Activated CD8-positive, alpha-beta T cell treated with anti-CD3 and anti-CD28 coated beads for 36 hours (primary cell): ENCODE measurements at regions not wholly inside any gene's neighbourhood (a gene's known extent, or its start where the extent isn't known, plus 50 kb on each side); places are given as distances from the start of the nearest gene placed in this dataset.

Experiments used
- ATAC-seq: fragments of 200-7000 bp; cut with Tn5 transposase; one replicate; pipeline ENCODE4 v1.10.0; 2021; ENCODE audit warnings: mild to moderate bottlenecking, moderate library complexity
- CTCF ChIA-PET: fragments of 350-600 bp; sonication (Branson Sonifier 250); formaldehyde crosslinking; loops from one replicate; lab custom pipeline; 2021; ENCODE audit warnings: antibody characterized with exemption; lab: Charles Lee
- POLR2A ChIA-PET: fragments of 350-600 bp; sonication (Branson Sonifier 250); formaldehyde crosslinking; loops from one replicate; lab custom pipeline; 2021; ENCODE audit warnings: antibody characterized with exemption; lab: Charles Lee
- DNase-seq: peaks from one replicate; pipeline ENCODE4 v3.0.0-alpha.2; 2020
- H3K27ac Mint-ChIP-seq: one replicate; pipeline ENCODE4 v1.8.0; 2021; ENCODE audit warnings: mild to moderate bottlenecking, mixed read lengths
- H3K27me3 Mint-ChIP-seq: one replicate; pipeline ENCODE4 v1.8.0; 2021; ENCODE audit warnings: mixed read lengths
- H3K36me3 Mint-ChIP-seq: one replicate; pipeline ENCODE4 v1.8.0; 2021; ENCODE audit warnings: low read depth, mixed read lengths
- H3K4me1 Mint-ChIP-seq: one replicate; pipeline ENCODE4 v1.8.0; 2021; ENCODE audit warnings: low read depth, mixed read lengths
- H3K4me3 Mint-ChIP-seq: one replicate; pipeline ENCODE4 v1.8.0; 2021; ENCODE audit warnings: mild to moderate bottlenecking, moderate library complexity, mixed read lengths
- H3K9me3 Mint-ChIP-seq: one replicate; pipeline ENCODE4 v1.8.0; 2021; ENCODE audit warnings: mixed read lengths
- intact Hi-C: fragments of 100-400 bp; cut with micrococcal nuclease; formaldehyde crosslinking; loops from one replicate; pipeline ENCODE4 v1.10.0; 2022
- TF ChIP-seq, protein P1 (sequence below): fragments of 200-600 bp; IDR thresholded peaks from one replicate; pipeline ENCODE4 v1.8.0; 2022; ENCODE audit warnings: antibody characterized with exemption, mild to moderate bottlenecking

GRCh38 chr1:14482784-14483450 is 115.6 kb upstream of the KAZN start:
- Mint-ChIP-seq H3K4me3 (no peak overlapping the region), H3K36me3 (no peaks in the 10 kb centered on the region), H3K9me3 (no peaks in the 10 kb centered on the region), H3K4me1 (no peaks in the 10 kb centered on the region), H3K27ac (no peak overlapping the region), H3K27me3 (peaks cover 6% of the 10 kb centered on the region)
- ChIA-PET CTCF (no interaction called here), POLR2A (no interaction called here)
- ATAC-seq (no peak), DNase-seq (no peak)
- TF ChIP-seq, protein P1, sequence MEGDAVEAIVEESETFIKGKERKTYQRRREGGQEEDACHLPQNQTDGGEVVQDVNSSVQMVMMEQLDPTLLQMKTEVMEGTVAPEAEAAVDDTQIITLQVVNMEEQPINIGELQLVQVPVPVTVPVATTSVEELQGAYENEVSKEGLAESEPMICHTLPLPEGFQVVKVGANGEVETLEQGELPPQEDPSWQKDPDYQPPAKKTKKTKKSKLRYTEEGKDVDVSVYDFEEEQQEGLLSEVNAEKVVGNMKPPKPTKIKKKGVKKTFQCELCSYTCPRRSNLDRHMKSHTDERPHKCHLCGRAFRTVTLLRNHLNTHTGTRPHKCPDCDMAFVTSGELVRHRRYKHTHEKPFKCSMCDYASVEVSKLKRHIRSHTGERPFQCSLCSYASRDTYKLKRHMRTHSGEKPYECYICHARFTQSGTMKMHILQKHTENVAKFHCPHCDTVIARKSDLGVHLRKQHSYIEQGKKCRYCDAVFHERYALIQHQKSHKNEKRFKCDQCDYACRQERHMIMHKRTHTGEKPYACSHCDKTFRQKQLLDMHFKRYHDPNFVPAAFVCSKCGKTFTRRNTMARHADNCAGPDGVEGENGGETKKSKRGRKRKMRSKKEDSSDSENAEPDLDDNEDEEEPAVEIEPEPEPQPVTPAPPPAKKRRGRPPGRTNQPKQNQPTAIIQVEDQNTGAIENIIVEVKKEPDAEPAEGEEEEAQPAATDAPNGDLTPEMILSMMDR, result no peak
- intact Hi-C loops, result no loop called here

DNA sequence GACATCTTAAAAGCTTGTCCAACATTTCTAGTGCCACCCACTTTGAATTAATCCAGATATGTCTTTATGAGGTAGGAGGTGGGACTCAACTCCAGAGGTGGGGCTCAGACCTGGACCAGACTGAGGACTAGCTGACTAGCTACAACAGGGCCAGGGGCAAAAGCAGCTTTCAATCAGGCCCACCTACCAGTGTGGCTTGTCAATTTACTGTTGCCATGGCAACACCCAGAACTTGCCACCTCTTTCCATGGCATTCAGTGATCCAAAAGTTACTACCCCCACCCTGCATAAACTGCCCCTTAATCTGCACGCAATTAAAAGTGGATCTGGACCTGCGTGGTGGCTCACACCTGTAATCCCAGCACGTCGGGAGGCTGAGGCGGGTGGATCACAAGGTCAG is 113.2 kb upstream of the KAZN start:
- Mint-ChIP-seq H3K4me3 (no peak overlapping the region), H3K27ac (no peak overlapping the region), H3K4me1 (no peaks in the 10 kb centered on the region), H3K9me3 (no peaks in the 10 kb centered on the region), H3K27me3 (peaks cover 6% of the 10 kb centered on the region), H3K36me3 (no peaks in the 10 kb centered on the region)
- ChIA-PET CTCF (no interaction called here), POLR2A (no interaction called here)
- intact Hi-C loops, result no loop called here
- no peak for DNase-seq
- TF ChIP-seq, protein P1, result no peak
- no peak for ATAC-seq

- TF ChIP-seq, protein P1, result no peak
- Mint-ChIP-seq H3K4me1 (no peaks in the 10 kb centered on the region), H3K27ac (no peak overlapping the region), H3K36me3 (no peaks in the 10 kb centered on the region), H3K9me3 (no peaks in the 10 kb centered on the region), H3K4me3 (no peak overlapping the region), H3K27me3 (peaks cover 6% of the 10 kb centered on the region)
- ChIA-PET CTCF (no interaction called here), POLR2A (interaction anchor here (0.6 kb wide), 1 partner anchor 289 kb away, joined by 3 read pairs; no protein-coding TSS in a partner anchor)
- intact Hi-C loops, result no loop called here
- ATAC-seq (no peak), DNase-seq (no peak)
Observed at GRCh38 chr1:14486401-14487201, 111.9 kb upstream of the KAZN start.

DNA sequence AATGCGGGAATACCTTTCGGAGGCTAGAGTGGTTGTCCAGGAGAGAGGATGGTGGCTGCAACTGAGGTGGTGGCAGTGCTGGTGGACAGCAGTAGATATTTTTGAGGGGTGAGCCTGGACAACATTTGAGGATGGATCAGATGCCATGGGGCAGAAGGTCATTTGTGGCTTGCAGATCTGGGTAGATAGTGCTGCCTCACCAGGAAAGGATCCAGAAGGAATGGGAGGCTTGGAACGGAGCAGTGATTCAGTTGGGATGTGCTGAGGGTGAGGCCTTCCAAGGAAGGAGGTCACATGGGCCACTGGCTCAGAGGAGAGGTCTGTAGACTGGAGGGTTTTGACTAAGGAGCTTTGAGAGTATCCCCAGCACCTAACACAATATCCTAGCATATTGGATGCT is 110.8 kb upstream of the KAZN start:
- H3K4me1 Mint-ChIP-seq, result no peaks in the 10 kb centered on the region
- H3K27me3 Mint-ChIP-seq, result peaks cover 5% of the 10 kb centered on the region
- intact Hi-C loops, result no loop called here
- no peak overlapping the region for H3K27ac Mint-ChIP-seq
- DNase-seq (no peak), ATAC-seq (no peak)
- POLR2A ChIA-PET, result no interaction called here
- no peaks in the 10 kb centered on the region for H3K9me3 Mint-ChIP-seq
- CTCF ChIA-PET, result no interaction called here
- TF ChIP-seq, protein P1, result no peak
- no peak overlapping the region for H3K4me3 Mint-ChIP-seq
- H3K36me3 Mint-ChIP-seq, result no peaks in the 10 kb centered on the region

GRCh38 chr1:14494911-14495310 is 103.6 kb upstream of the KAZN start:
- Mint-ChIP-seq H3K27me3 (peaks cover 10% of the 10 kb centered on the region), H3K36me3 (no peaks in the 10 kb centered on the region), H3K27ac (no peak overlapping the region), H3K4me1 (no peaks in the 10 kb centered on the region), H3K9me3 (no peaks in the 10 kb centered on the region), H3K4me3 (no peak overlapping the region)
- POLR2A ChIA-PET, result no interaction called here
- intact Hi-C loops, result no loop called here
- ATAC-seq (no peak), DNase-seq (no peak)
- TF ChIP-seq, protein P1, result no peak
- CTCF ChIA-PET, result no interaction called here
